Activated CD4-positive, alpha-beta T cell treated with anti-CD3 and anti-CD28 coated beads, Interleukin-2, amount 50 U/mL, for 16 hours (primary cell): ENCODE measurements at regions not wholly inside any gene's neighbourhood (a gene's known extent, or its start where the extent isn't known, plus 50 kb on each side); places are given as distances from the start of the nearest gene placed in this dataset.
"Not testable (repeated sequence)": the region's sequence is repeated elsewhere in the genome, so short reads cannot be mapped to it uniquely, and the experiment has no call there.

Experiments used
- DNase-seq: peaks from one replicate; pipeline ENCODE4 v3.0.0-alpha.2; 2020

DNA sequence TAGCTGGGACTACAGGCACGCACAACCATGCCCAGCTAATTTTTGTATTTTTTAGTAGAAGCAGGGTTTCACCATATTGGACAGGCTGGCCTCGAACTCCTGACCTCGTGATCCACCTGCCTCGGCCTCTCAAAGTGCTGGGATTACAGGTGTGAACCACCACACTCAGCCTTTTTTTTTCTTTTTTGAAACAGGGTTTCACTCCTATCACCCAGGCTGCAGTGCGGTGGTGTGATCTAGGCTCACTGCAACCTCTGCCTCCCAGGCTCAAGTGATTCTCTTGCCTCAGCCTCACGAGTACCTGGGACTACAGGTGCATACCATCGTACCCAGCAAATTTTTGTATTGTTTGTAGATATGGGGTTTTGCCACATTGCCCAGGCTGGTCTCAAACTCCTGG is 280.9 kb downstream of the GOLGA6L6 start:
- DNase-seq = not testable (repeated sequence)

DNA sequence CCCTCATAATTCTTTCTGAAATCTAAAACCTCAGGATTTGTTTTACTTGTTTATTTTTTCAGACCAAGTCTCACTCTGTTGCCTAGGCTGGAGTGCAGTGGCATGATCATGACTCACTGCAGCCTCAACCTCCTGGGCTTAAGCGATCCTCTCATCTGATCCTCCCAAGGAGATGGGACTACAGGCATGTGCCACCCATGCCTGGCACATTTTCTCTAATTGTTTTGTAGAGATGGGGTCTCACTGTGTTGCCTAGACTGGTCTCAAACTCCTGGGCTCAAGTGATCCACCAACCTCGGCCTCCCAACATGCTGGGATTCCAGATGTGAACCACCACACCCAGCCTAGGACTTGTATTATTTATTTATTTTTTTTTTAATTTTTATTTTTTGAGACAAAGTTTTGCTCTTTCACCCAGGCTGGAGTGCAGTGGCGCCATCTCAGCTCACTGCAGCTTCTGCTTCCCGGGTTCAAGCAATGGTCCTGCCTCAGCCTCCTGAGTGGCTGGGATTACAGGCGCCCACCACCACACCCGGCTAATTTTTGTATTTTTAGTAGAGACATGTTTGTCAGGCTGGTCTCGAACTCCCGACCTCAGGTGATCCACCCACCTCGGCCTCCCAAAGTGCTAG is 281.9 kb downstream of the GOLGA6L6 start:
- DNase-seq = not testable (repeated sequence)

DNA sequence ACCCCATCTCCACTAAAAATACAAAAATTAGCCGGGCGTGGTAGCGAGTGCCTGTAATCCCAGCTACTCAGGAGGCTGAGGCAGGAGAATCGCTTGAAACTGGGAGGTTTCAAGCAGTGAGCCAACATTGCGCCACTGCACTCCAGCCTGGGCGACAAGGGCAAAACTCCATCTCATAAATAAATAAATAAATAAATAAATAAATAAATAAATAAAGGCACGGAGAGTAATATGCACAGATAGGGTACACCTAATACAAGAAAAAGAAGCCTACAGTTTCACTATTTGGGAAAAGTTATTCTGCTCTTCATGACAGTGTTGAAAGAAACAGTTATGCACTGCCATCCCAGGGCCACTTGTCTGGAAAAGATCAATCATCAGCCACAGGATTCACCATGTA is 285.2 kb downstream of the GOLGA6L6 start:
- DNase-seq = not testable (repeated sequence)

DNA sequence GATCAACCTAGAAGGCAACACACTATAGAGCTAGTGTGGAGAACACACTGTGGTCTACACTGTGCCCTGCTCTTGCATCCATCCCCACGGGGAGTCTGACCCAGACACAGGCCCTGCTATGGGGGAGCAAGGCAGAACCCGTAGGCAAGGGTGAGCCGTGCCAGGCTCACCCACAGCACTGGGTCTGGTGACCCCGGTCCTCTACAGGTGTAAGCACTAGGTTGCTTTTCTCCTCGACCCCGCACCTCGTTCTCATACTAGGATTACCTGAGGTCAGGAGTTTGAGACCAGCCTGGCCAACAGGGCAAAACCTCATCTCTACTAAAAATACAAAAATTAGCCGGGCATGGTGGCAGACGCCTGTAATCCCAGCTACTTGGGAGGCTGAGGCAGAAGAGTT is 286.0 kb downstream of the GOLGA6L6 start:
- DNase-seq = not testable (repeated sequence)

- not testable (repeated sequence) for DNase-seq
Observed at GRCh38 chr15:20253047-20253615, 288.5 kb downstream of the GOLGA6L6 start.

GRCh38 chr15:20252040-20252439 is 289.6 kb downstream of the GOLGA6L6 start:
- DNase-seq = not testable (repeated sequence)

DNA sequence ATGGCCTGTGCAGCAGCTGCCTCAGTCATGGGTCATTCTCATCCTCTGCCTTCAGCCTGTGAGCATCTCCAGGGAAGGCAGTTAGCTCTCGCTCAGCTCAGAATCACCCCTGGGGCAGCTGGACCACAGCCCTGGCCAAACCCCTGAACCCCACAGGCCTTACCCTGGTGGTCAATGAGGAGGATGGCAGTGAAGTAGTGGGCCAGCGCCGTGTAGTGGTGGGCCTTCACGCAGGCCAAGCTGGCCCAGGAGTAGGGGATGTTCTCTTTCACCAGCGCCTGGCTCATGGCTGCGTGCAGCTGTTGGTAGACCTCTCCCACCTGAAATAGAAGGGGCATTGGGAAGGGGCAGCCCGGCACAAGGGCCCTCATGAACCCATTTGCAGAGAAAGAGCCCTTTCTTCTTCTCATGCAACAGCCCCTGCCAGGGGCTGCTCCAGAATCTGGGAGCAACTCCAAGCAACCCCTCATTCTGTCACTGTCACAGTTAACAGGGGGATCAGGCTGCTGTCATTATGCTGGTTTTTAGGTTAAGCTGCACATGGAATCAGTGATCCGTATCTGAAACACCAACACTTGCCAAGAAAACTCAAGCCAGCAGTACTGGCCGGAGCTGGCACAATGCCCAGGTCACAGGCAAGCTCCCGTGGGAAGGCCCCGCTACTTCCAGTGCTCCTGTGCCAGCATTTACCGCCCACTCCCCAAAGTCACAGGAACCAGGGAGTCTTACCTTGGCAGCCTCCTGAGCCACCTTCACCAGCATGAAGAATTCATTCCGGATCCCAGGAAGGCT is 290.2 kb downstream of the GOLGA6L6 start:
- not testable (repeated sequence) for DNase-seq

DNA sequence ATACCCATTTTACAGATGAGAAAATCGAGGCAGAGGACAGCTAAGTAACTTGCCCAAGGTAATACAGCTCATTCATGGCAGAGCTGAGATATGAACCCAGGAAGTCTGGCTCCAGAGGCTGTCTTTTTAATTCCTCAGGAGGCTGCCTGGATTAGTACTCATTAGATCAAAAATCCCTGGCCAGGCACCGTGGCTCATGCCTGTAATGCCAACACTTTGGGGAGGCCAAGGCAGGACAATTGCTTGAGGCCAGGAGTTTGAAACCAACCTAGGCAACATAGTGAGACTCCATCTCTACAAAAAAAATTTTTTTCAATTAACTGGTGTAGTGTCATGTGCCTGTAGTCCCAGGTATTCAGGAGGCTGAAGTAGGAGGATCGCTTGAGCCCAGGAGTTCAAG is 291.4 kb downstream of the GOLGA6L6 start:
- DNase-seq = not testable (repeated sequence)

DNA sequence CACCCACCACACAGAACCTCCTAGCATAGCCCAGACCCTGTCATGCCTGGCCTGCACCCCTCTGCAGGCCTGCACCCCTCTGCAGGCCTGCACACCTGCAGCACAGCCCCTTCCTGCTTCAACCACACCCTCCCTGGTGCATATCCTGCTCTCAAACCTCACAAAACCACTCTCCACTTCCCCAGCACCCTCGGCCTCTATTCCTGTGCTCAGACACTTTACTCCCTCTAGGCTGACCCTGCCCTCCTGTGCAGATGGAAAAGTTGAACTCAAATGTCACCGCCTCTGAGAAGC is 292.0 kb downstream of the GOLGA6L6 start:
- not testable (repeated sequence) for DNase-seq

DNA sequence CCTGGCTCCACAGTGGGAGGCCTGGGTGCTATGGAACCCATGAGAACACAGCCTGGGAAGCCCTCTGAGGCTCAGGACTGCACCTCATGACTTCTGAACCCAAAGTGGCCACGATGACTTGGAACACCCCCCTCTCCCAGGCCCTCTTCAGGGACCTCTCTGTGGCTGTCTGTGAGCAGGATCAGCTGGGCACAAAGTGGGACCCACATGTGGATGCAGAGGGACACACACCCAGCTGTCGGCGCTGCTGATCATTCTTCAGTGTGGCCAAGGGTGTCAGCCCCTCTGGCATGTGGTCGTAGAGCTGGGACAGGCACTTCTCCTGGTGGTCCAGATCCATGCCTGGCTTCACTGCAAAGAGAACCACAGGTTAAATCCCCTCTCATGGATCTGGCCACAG is 293.2 kb downstream of the GOLGA6L6 start:
- not testable (repeated sequence) for DNase-seq

DNA sequence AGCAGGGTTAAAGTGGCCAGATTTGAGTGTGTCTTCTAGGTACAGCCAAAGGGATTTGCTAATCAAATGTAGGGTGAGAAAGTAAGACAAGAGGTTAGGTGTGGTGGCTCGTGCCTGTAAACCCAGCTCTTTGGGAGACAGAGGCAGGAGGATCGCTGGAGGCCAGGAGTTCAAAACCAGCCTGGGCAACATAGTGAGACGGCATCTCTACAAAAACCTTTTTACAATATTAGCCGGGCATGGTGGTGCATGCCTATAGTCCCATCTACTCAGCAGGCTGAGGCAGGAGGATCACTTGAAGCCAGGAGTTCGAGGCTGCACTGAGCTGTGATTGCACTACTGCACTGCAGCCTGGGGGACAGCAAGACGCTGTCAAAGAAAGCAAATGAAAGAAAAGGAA is 294.5 kb downstream of the GOLGA6L6 start:
- DNase-seq = not testable (repeated sequence)

- DNase-seq = not testable (repeated sequence)
Observed at GRCh38 chr15:20246624-20247023, 295.0 kb downstream of the GOLGA6L6 start.

DNA sequence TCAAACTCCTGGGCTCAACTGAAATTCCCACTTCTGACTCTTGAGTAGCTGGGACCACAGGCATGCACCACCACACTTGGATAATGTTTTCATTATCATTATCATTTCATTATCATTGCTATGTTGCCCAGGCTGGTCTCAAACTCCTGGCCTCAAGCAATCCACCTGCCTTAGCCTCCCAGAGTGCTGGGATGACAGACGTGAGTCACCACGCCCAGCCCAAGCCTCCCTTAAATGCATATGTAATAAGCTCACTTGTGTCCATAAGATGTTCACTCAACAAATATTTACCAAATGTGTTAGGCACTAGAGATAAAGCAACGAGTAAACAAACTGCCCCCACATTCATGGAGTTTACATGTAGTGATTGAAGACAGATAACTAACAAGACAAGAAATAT is 295.7 kb downstream of the GOLGA6L6 start:
- DNase-seq = not testable (repeated sequence)

DNA sequence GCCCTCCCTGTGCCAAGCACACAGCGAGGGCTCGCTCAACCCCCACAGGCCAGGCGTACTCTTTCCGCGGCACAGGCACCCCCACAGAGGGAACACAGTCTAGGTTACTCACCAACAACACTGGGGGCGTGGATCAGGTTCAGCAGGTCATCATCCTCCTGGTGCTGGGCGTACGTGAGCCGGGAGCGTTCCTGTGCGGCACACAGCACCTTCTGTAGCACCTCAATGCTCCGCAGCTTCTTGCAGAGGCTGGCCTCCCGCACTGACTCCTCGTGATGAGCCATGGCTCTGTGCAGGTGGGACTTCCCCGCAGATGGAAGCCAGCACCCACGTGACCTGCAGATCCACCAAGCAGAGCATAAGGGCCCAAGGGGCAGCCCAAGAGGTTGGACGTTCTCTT is 296.8 kb downstream of the GOLGA6L6 start:
- not testable (repeated sequence) for DNase-seq

DNA sequence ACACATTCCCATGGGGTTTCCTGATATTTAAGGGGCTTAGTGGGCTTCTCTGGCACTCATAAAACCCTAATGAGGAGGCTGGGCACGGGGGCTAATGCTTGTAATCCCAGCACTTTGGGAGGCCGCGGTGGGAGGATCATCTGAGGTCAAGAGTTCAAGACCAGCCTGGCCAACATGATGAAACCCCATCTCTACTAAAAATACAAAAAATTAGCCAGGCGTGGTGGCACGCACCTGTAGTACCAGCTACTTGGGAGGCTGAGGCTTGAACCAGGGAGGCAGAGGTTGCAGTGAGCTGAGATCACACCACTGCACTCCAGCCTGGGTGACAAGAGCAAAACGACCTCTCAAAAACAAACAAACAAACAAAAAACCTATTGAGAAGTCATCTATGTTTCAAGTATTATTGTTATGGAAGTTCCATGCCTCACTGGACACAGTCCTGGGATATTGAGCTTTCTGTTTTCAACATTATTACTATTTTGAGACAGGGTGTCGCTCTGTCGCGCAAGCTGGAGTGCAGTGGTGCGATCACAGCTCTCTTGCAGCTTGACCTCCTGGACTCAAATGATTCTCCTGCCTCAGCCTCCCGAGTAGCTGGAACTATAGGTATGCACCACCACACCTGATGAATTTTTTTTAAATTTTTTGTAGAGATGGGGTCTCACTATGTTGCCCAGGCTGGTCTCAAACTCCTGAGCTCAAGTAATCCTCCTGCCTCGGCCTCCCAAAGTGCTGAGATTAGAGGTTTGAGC is 297.9 kb downstream of the GOLGA6L6 start:
- not testable (repeated sequence) for DNase-seq

DNA sequence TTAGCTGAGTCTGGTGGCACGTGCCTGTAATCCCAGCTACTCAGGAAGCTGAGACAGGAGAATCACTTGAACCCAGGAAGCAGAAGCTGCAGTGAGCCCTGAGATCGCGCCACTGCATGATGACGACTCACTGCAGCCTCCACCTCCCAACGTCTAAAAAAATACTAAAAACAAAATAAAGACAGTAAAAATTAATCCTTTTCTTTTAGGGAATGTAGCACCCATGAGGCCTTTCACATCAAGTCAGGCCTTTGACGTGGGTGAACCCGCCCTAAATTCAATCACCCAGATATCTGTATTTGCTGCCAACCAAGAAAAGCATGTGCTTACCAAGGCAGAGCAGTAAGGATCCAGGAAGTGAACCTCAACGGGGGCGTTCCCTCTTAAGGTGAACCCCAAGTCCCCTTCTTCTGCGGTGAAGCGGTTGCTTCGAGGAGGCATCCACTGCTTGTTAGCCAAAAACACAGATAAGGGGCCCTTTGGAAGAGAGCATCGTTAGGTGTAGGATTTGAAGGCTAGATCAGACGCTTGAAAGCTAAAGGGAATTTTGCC is 301.2 kb downstream of the GOLGA6L6 start:
- not testable (repeated sequence) for DNase-seq

DNA sequence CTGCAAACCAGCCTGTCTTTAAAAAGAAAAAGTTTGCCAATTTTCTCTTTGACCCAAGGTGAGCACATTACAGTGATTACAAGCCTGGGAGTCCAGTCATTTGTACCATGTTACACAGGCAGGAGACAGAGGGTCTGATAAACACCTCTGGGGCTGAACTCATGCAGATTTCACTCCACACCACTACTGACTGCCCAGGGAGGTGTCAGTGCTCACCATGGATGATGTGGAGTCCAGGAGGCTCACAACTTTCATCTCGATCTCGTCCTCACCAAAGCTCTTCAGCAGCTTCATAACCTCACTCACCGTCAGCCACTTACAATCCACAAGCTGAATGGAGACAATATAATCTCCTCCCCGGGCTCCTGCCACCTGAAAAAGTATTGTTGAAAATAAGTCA is 302.4 kb downstream of the GOLGA6L6 start:
- not testable (repeated sequence) for DNase-seq

GRCh38 chr15:20237256-20238020 is 304.2 kb downstream of the GOLGA6L6 start:
- not testable (repeated sequence) for DNase-seq

DNA sequence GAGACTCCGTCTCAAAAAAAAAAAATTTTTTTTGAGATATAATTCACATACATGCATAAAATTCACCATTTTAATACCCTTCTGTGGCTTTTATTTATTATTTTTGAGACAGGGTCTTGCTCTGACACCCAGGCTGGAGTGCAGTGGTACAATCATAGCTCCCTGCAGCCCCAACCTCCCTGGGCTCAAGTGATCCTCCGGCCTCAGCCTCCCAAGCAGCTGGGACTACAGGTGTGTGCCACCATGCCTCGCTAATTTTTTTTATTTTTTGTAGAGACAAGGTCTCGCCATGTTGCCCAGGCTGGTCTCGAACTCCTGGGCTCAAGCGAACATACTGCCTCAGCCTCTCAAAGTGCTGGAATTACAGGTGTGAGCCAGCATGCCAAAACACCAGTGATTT is 305.9 kb downstream of the GOLGA6L6 start:
- not testable (repeated sequence) for DNase-seq

DNA sequence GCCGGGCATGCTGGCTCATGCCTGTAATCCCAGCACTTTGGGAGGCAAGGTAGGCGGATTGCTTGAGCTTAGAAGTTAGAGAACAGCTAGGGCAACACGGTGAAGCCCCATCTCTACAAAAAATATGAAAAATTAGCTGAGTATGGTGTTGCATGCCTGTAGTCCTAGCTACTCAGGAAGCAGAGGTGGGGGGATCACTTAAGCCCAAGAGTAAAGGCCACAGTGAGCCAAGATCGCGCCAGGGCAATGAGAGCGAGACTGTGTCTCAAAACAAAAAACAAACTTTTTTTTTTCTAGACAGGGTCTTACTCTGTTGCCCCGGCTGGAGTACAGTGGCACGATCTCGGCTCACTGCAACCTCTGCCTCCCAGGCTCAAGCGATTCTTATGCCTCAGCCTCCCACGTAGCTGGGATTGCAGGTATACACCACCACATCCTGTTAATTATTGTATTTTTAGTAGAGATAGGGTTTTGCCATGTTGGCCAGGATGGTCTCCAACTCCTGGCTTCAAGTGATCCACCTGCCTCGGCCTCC is 307.5 kb downstream of the GOLGA6L6 start:
- not testable (repeated sequence) for DNase-seq

DNA sequence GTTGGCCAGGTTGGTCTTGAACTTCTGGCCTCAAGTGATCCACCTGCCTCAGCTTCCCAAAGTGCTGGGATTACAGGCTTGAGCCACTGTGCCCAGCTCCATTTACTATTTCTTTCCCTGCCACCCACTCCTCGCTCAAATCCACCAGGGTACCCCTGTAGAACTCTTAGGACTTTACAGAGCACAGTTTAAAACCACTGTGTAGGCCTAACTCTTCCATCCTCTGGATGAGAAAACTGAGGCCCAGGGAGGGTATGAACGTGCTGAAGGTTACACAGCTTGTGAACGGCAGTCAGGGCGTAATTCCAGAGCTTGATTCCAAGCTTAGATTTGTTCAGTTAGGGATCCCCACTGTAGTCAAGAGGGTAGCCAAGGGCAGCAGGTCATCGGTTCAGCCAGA is 309.1 kb downstream of the GOLGA6L6 start:
- DNase-seq = not testable (repeated sequence)

GRCh38 chr15:20230656-20231055 is 310.9 kb downstream of the GOLGA6L6 start:
- DNase-seq = not testable (repeated sequence)
